HEK293T (cell line): ENCODE measurements at regions not wholly inside any gene's neighbourhood (a gene's known extent, or its start where the extent isn't known, plus 50 kb on each side); places are given as distances from the start of the nearest gene placed in this dataset.

Experiments used
- ARNT ChIP-seq: fragments of 450-650 bp; IDR thresholded peaks from 2 replicates; pipeline ENCODE4 v1.6.1; 2017; ENCODE audit warnings: mild to moderate bottlenecking
- BHLHE40 ChIP-seq: fragments of 450-650 bp; IDR thresholded peaks from 2 replicates; pipeline ENCODE4 v1.6.1; 2016; ENCODE audit warnings: mild to moderate bottlenecking, moderate library complexity, borderline replicate concordance
- CTBP1 ChIP-seq: fragments of 450-650 bp; IDR thresholded peaks from 2 replicates; pipeline ENCODE4 v1.6.1; 2016; ENCODE audit warnings: borderline replicate concordance
- ELF4 ChIP-seq: fragments of 450-650 bp; IDR thresholded peaks from 2 replicates; pipeline ENCODE4 v1.6.1; 2017; ENCODE audit warnings: antibody characterized with exemption
- FOXK2 ChIP-seq: fragments of 450-650 bp; IDR thresholded peaks from 2 replicates; pipeline ENCODE4 v1.6.1; 2016; ENCODE audit warnings: mild to moderate bottlenecking
- FOXM1 ChIP-seq: fragments of 450-650 bp; IDR thresholded peaks from 2 replicates; pipeline ENCODE4 v1.6.1; 2017; ENCODE audit warnings: mild to moderate bottlenecking, borderline replicate concordance
- HDGF ChIP-seq: fragments of 450-650 bp; IDR thresholded peaks from 2 replicates; pipeline ENCODE4 v1.6.1; 2017; ENCODE audit warnings: antibody characterized with exemption, borderline replicate concordance
- L3MBTL2 ChIP-seq: fragments of 450-650 bp; conservative IDR thresholded peaks from 2 replicates; pipeline ENCODE4 v1.6.1; 2016; ENCODE audit warnings: mild to moderate bottlenecking
- LEF1 ChIP-seq: fragments of 450-650 bp; IDR thresholded peaks from 2 replicates; pipeline ENCODE4 v1.6.1; 2017; ENCODE audit warnings: mild to moderate bottlenecking, borderline replicate concordance
- NFRKB ChIP-seq: fragments of 450-650 bp; IDR thresholded peaks from 2 replicates; pipeline ENCODE4 v1.6.1; 2016; ENCODE audit warnings: mild to moderate bottlenecking, moderate library complexity
- PKNOX1 ChIP-seq: fragments of 450-650 bp; IDR thresholded peaks from 2 replicates; pipeline ENCODE4 v1.6.1; 2016
- SP1 ChIP-seq: fragments of 450-650 bp; IDR thresholded peaks from 2 replicates; pipeline ENCODE4 v1.6.1; 2017
- SUZ12 ChIP-seq: fragments of 450-650 bp; IDR thresholded peaks from 2 replicates; pipeline ENCODE4 v1.6.1; 2016; ENCODE audit warnings: mild to moderate bottlenecking
- TARDBP ChIP-seq: fragments of 450-650 bp; IDR thresholded peaks from 2 replicates; pipeline ENCODE4 v1.6.1; 2016

- TF ChIP-seq BHLHE40 (no peak), ELF4 (no peak), ARNT (no peak), TARDBP (no peak), NFRKB (no peak), SUZ12 (no peak), FOXK2 (no peak), SP1 (no peak), PKNOX1 (peak; percentile 50; the same call in 1 of the 2 replicates), HDGF (no peak), LEF1 (no peak), L3MBTL2 (no peak), FOXM1 (no peak), CTBP1 (no peak)
These were observed 455.1 kb upstream of the HSF2 start for GRCh38 chr6:121944354-121944753.
